Dedifferentiated amniotic fluid mesenchymal stem cell (primary cell): ENCODE measurements at regions not wholly inside any gene's neighbourhood (a gene's known extent, or its start where the extent isn't known, plus 50 kb on each side); places are given as distances from the start of the nearest gene placed in this dataset.

Experiments
- DNase-seq: peaks from one replicate; pipeline ENCODE4 v3.0.0-alpha.2; 2016; ENCODE audit errors: extremely low spot score

- DNase-seq: no peak
Measured at GRCh38 chr11:15536438-15536837, 421.7 kb downstream of the INSC start.

GRCh38 chr11:15539645-15540044 lies 424.9 kb downstream of the INSC start:
- DNase-seq: no peak

GRCh38 chr11:15541079-15541478 lies 426.4 kb downstream of the INSC start:
- no peak for DNase-seq

GRCh38 chr11:15544353-15544752 lies 429.6 kb downstream of the INSC start:
- no peak for DNase-seq

GRCh38 chr11:15547685-15548084 lies 433.0 kb downstream of the INSC start:
- no peak for DNase-seq

GRCh38 chr11:15551901-15552851 lies 437.5 kb downstream of the INSC start:
- DNase-seq: no peak

GRCh38 chr11:15555161-15555560 lies 440.4 kb downstream of the INSC start:
- no peak for DNase-seq

- DNase-seq: no peak
Measured at GRCh38 chr11:15557457-15558230, 442.9 kb downstream of the INSC start.

- DNase-seq: no peak
Measured at GRCh38 chr11:15558513-15559181, 443.9 kb downstream of the INSC start.

GRCh38 chr11:15560689-15561467 lies 446.2 kb downstream of the INSC start:
- DNase-seq: no peak

- no peak for DNase-seq
Measured at GRCh38 chr11:15562230-15562629, 447.5 kb downstream of the INSC start.

- DNase-seq: no peak
Measured at GRCh38 chr11:15563054-15563453, 448.3 kb downstream of the INSC start.

GRCh38 chr11:15565880-15566279 lies 451.2 kb downstream of the INSC start:
- DNase-seq: no peak

GRCh38 chr11:15568440-15568839 lies 453.7 kb downstream of the INSC start:
- DNase-seq: no peak

- DNase-seq: no peak
Measured at GRCh38 chr11:15569305-15570025, 454.7 kb downstream of the INSC start.

GRCh38 chr11:15575409-15575808 lies 460.7 kb downstream of the INSC start:
- DNase-seq: no peak

- no peak for DNase-seq
Measured at GRCh38 chr11:15576769-15577168, 462.0 kb downstream of the INSC start.

GRCh38 chr11:15577519-15577918 lies 462.8 kb downstream of the INSC start:
- no peak for DNase-seq

- DNase-seq: no peak
Measured at GRCh38 chr11:15579287-15580001, 464.7 kb downstream of the INSC start.
